HCT116 (cell line): ENCODE measurements at regions not wholly inside any gene's neighbourhood (a gene's known extent, or its start where the extent isn't known, plus 50 kb on each side); places are given as distances from the start of the nearest gene placed in this dataset.

Experiments used
- ATAC-seq: fragments of 200-7000 bp; cut with Tn5 transposase; 2 replicates; pipeline ENCODE4 v1.9.1; 2020; ENCODE audit warnings: mild to moderate bottlenecking, moderate library complexity
- BruUV-seq: library from RNA; stranded (reverse); fragments of 400-500 nt; replicated peaks from 2 replicates; lab custom pipeline; 2021; lab: Mats Ljungman, UMichigan
- CTCF ChIA-PET: fragments of 300-600 bp; sonication (Branson Sonifier 250); formaldehyde crosslinking; loops from one replicate; lab custom pipeline; 2021; ENCODE audit warnings: antibody characterized with exemption; lab: Charles Lee
- POLR2A ChIA-PET: fragments of 300-600, 350-600 bp; sonication (Branson Sonifier 250); formaldehyde crosslinking; loops from one replicate; lab custom pipeline; 2021; ENCODE audit warnings: antibody characterized with exemption; lab: Charles Lee
- RAD21 ChIA-PET, 2 experiments: fragments of 300-600 bp; sonication (Branson Sonifier 250); formaldehyde crosslinking; loops; one replicate each; lab custom pipeline; 2023; ENCODE audit warnings: low total read pairs in 2 of 2; ENCODE audit not compliant: uncharacterized antibody in 2 of 2, unreplicated experiment in 2 of 2, low non-redundant PET in 1 of 2; lab: Charles Lee
- DNase-seq: peaks from one replicate; pipeline ENCODE4 v3.0.0-alpha.2; 2010; ENCODE audit warnings: low read depth, low spot score
- H2AFZ ChIP-seq: fragments of 200-600 bp; shearing (Covaris generic), sonication (generic); 2 replicates; pipeline ENCODE4 v1.6.1; 2017; ENCODE audit warnings: low read depth, mixed run types, mixed read lengths, antibody characterized with exemption, low read length; ENCODE audit not compliant: poor library complexity, severe bottlenecking
- H3K27ac ChIP-seq: 2 replicates; pipeline ENCODE4 v1.5.1; 2012; ENCODE audit warnings: low read depth, low read length
- H3K27me3 ChIP-seq: fragments of 200-600 bp; sonication (generic); 2 replicates; pipeline ENCODE4 v1.6.1; 2016; ENCODE audit warnings: mixed run types, low read length, mixed read lengths; ENCODE audit not compliant: insufficient read depth
- H3K36me3 ChIP-seq, 2 experiments: fragments of 200-500 bp in 1 of 2; fragments of 200-600 bp in 1 of 2; sonication (Bioruptor generic) in 1 of 2; sonication (generic) in 1 of 2; 2 replicates each; pipeline versions ENCODE4 v1.5.1 to v1.6.1; 2014 to 2016; ENCODE audit warnings: low read length in 2 of 2, inconsistent platforms in 1 of 2, mixed read lengths in 1 of 2, mixed run types in 1 of 2; ENCODE audit not compliant: insufficient read depth in 2 of 2, control insufficient read depth in 1 of 2
- H3K4me1 ChIP-seq, 2 experiments: fragments of 200-600 bp in 1 of 2; sonication (generic) in 1 of 2; 2 replicates each; pipeline versions ENCODE4 v1.5.1 to v1.6.1; 2012 to 2017; ENCODE audit warnings: low read length in 2 of 2, inconsistent platforms in 1 of 2, mild to moderate bottlenecking in 1 of 2, mixed read lengths in 1 of 2, mixed run types in 1 of 2, moderate library complexity in 1 of 2; ENCODE audit not compliant: insufficient read depth in 2 of 2, control insufficient read depth in 1 of 2
- H3K4me2 ChIP-seq: fragments of 200-600 bp; sonication (generic); 2 replicates; pipeline ENCODE4 v1.6.1; 2017; ENCODE audit warnings: mixed run types, low read length, mixed read lengths
- H3K4me3 ChIP-seq, 2 experiments: fragments of 200-600 bp in 1 of 2; sonication (generic) in 1 of 2; replicated peaks in 1 of 2; 2 replicates each; pipeline ENCODE4 v1.5.1; 2011 to 2016; ENCODE audit warnings: low read length in 2 of 2, control low read depth in 1 of 2, low read depth in 1 of 2, mild to moderate bottlenecking in 1 of 2, mixed read lengths in 1 of 2, mixed run types in 1 of 2
- H3K79me2 ChIP-seq: fragments of 200-600 bp; sonication (generic); 2 replicates; pipeline ENCODE4 v1.6.1; 2017; ENCODE audit warnings: mild to moderate bottlenecking, mixed run types, low read length, moderate library complexity, mixed read lengths; ENCODE audit not compliant: insufficient read depth
- H3K9ac ChIP-seq: fragments of 200-600 bp; sonication (generic); 2 replicates; pipeline ENCODE4 v1.6.1; 2016; ENCODE audit warnings: low read length, mixed read lengths
- H3K9me2 ChIP-seq: fragments of 200-600 bp; sonication (generic), shearing (Covaris generic); 2 replicates; pipeline ENCODE4 v1.6.1; 2017; ENCODE audit warnings: mixed run types, mild to moderate bottlenecking, moderate library complexity; ENCODE audit not compliant: insufficient read depth
- H3K9me3 ChIP-seq, 2 experiments: fragments of 200-500 bp in 1 of 2; fragments of 200-600 bp in 1 of 2; sonication (Bioruptor generic) in 1 of 2; sonication (generic) in 1 of 2; 2 replicates each; pipeline ENCODE4 v1.6.1; 2014 to 2017; ENCODE audit warnings: low read length in 2 of 2, mixed read lengths in 2 of 2, inconsistent platforms in 1 of 2, low read depth in 1 of 2, mild to moderate bottlenecking in 1 of 2, mixed run types in 1 of 2, moderate library complexity in 1 of 2; ENCODE audit not compliant: control insufficient read depth in 1 of 2, insufficient read depth in 1 of 2
- H4K20me1 ChIP-seq: fragments of 200-600 bp; sonication (generic), shearing (Covaris generic); 2 replicates; pipeline ENCODE4 v1.6.1; 2017; ENCODE audit warnings: mixed run types, mild to moderate bottlenecking, moderate library complexity; ENCODE audit not compliant: insufficient read depth
- ATF3 ChIP-seq: IDR thresholded peaks from 2 replicates; pipeline ENCODE4 v1.6.1; 2012
- CTCF ChIP-seq, 3 experiments: fragments of 200-600 bp in 1 of 3; sonication (generic) in 1 of 3; IDR thresholded peaks in 2 of 3; conservative IDR thresholded peaks in 1 of 3; 2 replicates each; pipeline ENCODE4 v1.5.1; 2012 to 2017; ENCODE audit warnings: low read depth in 2 of 3, low read length in 2 of 3, antibody characterized with exemption in 1 of 3, borderline replicate concordance in 1 of 3, control low read depth in 1 of 3, mild to moderate bottlenecking in 1 of 3, mixed read lengths in 1 of 3, mixed run types in 1 of 3, moderate library complexity in 1 of 3; ENCODE audit not compliant: insufficient read depth in 1 of 3
- EGR1 ChIP-seq: IDR thresholded peaks from 2 replicates; pipeline ENCODE4 v1.6.1; 2012; ENCODE audit warnings: low read depth
- ELF1 ChIP-seq: IDR thresholded peaks from 2 replicates; pipeline ENCODE4 v1.6.1; 2012; ENCODE audit warnings: low read depth, borderline replicate concordance
- FOSL1 ChIP-seq: IDR thresholded peaks from 2 replicates; pipeline ENCODE4 v1.6.1; 2012; ENCODE audit warnings: low read depth
- MAX ChIP-seq: IDR thresholded peaks from 2 replicates; pipeline ENCODE4 v1.6.1; 2012
- POLR2A ChIP-seq: IDR thresholded peaks from 2 replicates; pipeline ENCODE4 v1.7.0; 2011; ENCODE audit warnings: borderline replicate concordance; ENCODE audit not compliant: insufficient read depth, insufficient read length; ENCODE audit errors: extremely low read depth
- RAD21 ChIP-seq: IDR thresholded peaks from 2 replicates; pipeline ENCODE4 v1.6.1; 2012; ENCODE audit warnings: low read depth, mild to moderate bottlenecking
- REST ChIP-seq: IDR thresholded peaks from 2 replicates; pipeline ENCODE4 v1.6.1; 2012; ENCODE audit warnings: low read depth
- SIN3A ChIP-seq: IDR thresholded peaks from 2 replicates; pipeline ENCODE4 v1.6.1; 2012; ENCODE audit warnings: low read depth
- SP1 ChIP-seq: IDR thresholded peaks from 2 replicates; pipeline ENCODE4 v1.6.1; 2012; ENCODE audit warnings: low read depth
- SRF ChIP-seq: IDR thresholded peaks from 2 replicates; pipeline ENCODE4 v1.6.1; 2012; ENCODE audit warnings: low read depth
- ZBTB33 ChIP-seq: IDR thresholded peaks from 2 replicates; pipeline ENCODE4 v1.6.1; 2011; ENCODE audit warnings: mild to moderate bottlenecking, low read length, moderate library complexity; ENCODE audit not compliant: insufficient replicate concordance; ENCODE audit errors: extremely low read depth
- ZFX ChIP-seq: fragments of 450-650 bp; IDR thresholded peaks from 2 replicates; pipeline ENCODE4 v1.6.1; 2017
- ZNF274 ChIP-seq: fragments of 200-500 bp; sonication (Bioruptor generic); IDR thresholded peaks from 2 replicates; pipeline ENCODE4 v1.6.1; 2014; ENCODE audit warnings: mild to moderate bottlenecking, low read depth, low read length, inconsistent platforms
- intact Hi-C: fragments of 100-400 bp; cut with micrococcal nuclease; formaldehyde crosslinking; loops from 2 replicates; pipeline ENCODE4 v1.10.0; 2022

GRCh38 chr20:40583205-40583604 is 105.8 kb downstream of the MAFB start (continued):
- no peak for TF ChIP-seq REST
- TF ChIP-seq MAX: no peak
- TF ChIP-seq SRF: no peak
- TF ChIP-seq ELF1: no peak
- TF ChIP-seq ZFX: no peak
- no peak for TF ChIP-seq POLR2A

- Histone ChIP-seq H3K27ac (no peak overlapping the region), H3K9me3 (no peaks in the 10 kb centered on the region), H3K79me2 (no peaks in the 10 kb centered on the region), H3K4me3 (no peak overlapping the region), H3K4me2 (no peak overlapping the region), H3K27me3 (peaks cover 25% of the 10 kb centered on the region; the same call in 1 of the 2 replicates), H3K9ac (no peak overlapping the region), H3K36me3 (no peaks in the 10 kb centered on the region), H3K9me2 (no peaks in the 10 kb centered on the region), H4K20me1 (no peaks in the 10 kb centered on the region), H3K4me1 (no peaks in the 10 kb centered on the region)
- POLR2A ChIA-PET: no interaction called here
- RAD21 ChIA-PET: no interaction called here
- intact Hi-C loops: no loop called here
- no TSS peak for BruUV-seq
- CTCF ChIA-PET: no interaction called here
- ATAC-seq: no peak
- no peak for TF ChIP-seq SP1
- TF ChIP-seq CTCF (IDR thresholded peaks at IDR 0.05 in 2 of 3, conservative IDR thresholded peaks at IDR 0.05 in 1 of 3; ENCODE audit: borderline replicate concordance in 1 of 3, insufficient read depth in 1 of 3, low read depth in 2 of 3, low read length in 2 of 3): no peak
- no peak for TF ChIP-seq ATF3
- TF ChIP-seq FOSL1: no peak
- TF ChIP-seq SRF: no peak
- no peak for TF ChIP-seq SIN3A
- TF ChIP-seq RAD21: no peak
- TF ChIP-seq EGR1: no peak
- no peak for TF ChIP-seq ZBTB33
- no peak for TF ChIP-seq ZNF274
- TF ChIP-seq, all 23 proteins: peak for 0
- DNase-seq: no peak
- H2AFZ ChIP-seq: no peak overlapping the region
These were observed 106.5 kb downstream of the MAFB start for GRCh38 chr20:40582531-40582930.
